Prostate gland (tissue), 2 donors: ENCODE measurements at regions not wholly inside any gene's neighbourhood (a gene's known extent, or its start where the extent isn't known, plus 50 kb on each side); places are given as distances from the start of the nearest gene placed in this dataset.
A peak's percentile ranks its signal among the peaks of the same experiment; 100 is the strongest.

ENCODE experiments used
- DNase-seq: peaks from one replicate; pipeline ENCODE4 v3.0.0-alpha.2; 2019; ENCODE audit warnings: low spot score
- H3K27ac ChIP-seq, 2 donors: fragments of 200-600 bp; sonication (generic); 2 replicates each; pipeline ENCODE4 v1.5.1; 2017 to 2019
- H3K27me3 ChIP-seq: fragments of 200-600 bp; sonication (generic); replicated peaks from 2 replicates; pipeline ENCODE4 v1.5.1; 2019; ENCODE audit not compliant: insufficient read depth
- H3K36me3 ChIP-seq, 2 donors: fragments of 200-600 bp; sonication (generic); 1 replicate in 1 of 2; 2 replicates in 1 of 2; pipeline versions ENCODE4 v1.5.1 to v1.8.1; 2017 to 2019
- H3K4me1 ChIP-seq: fragments of 200-600 bp; sonication (generic); replicated peaks from 2 replicates; pipeline ENCODE4 v1.5.1; 2019
- H3K4me3 ChIP-seq, 2 donors: fragments of 200-600 bp; sonication (generic); 2 replicates each; pipeline ENCODE4 v1.5.1; 2017 to 2019
- H3K9me3 ChIP-seq: fragments of 200-600 bp; sonication (generic); 2 replicates; pipeline ENCODE4 v1.5.1; 2017
- POLR2A ChIP-seq: fragments of 450-650 bp; IDR thresholded peaks from one replicate; pipeline ENCODE4 v1.6.1; 2016; ENCODE audit warnings: antibody characterized with exemption, mild to moderate bottlenecking
- POLR2AphosphoS5 ChIP-seq: sonication (generic); formaldehyde crosslinking; IDR thresholded peaks from one replicate; pipeline ENCODE4 v1.6.1; 2017; ENCODE audit warnings: antibody characterized with exemption
- WGBS: methylation state at CpG from one replicate; pipeline ENCODE4 v1.1.5; 2018; 5-methylcytosine and 5-hydroxymethylcytosine counted together
- intact Hi-C: fragments of 100-400 bp; cut with DNase I; formaldehyde crosslinking; loops from one replicate; pipeline ENCODE4 v1.14.2; 2022
- TF ChIP-seq, protein P1 (sequence below), 4 experiments: fragments of 200-600 bp in 2 of 4; fragments of 450-650 bp in 2 of 4; sonication (generic) in 2 of 4; IDR thresholded peaks; 1 replicate in 3 of 4; 2 replicates in 1 of 4; pipeline ENCODE4 v1.5.1; 2016 to 2019; ENCODE audit warnings: antibody characterized with exemption in 4 of 4, mild to moderate bottlenecking in 2 of 4, moderate library complexity in 2 of 4

DNA sequence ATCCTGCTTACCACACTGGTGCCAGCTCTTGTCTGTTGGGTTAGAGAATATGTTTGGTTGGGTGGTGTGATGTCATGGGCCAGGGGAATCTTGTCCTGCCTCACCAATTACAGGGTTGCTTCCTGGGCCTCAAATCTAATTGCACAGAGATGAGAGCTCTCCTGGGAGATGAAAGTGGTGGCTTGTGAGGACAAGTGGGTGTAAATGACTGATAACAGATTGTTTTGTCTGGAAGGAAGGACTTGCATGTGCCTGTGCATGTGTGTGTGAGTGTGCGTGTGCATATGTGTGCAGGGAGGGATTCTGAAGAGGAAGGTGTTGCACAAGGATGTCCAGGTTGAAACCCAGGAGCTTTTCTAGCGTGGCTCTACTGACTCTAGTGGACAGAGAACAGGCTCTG is 271.9 kb downstream of the LOXHD1 start:
- no peaks in the 10 kb centered on the region for H3K36me3 ChIP-seq
- H3K9me3 ChIP-seq, result no peaks in the 10 kb centered on the region
- no peaks in the 10 kb centered on the region for H3K4me1 ChIP-seq
- intact Hi-C loops, result loop anchor here (5.0 kb wide), 1 partner anchor 48 kb away; no protein-coding TSS in a partner anchor
- no peak for TF ChIP-seq POLR2A
- TF ChIP-seq POLR2AphosphoS5, result no peak
- no peaks in the 10 kb centered on the region for H3K27me3 ChIP-seq
- no peak for DNase-seq
- whole genome bisulfite sequencing, result 98% methylated on average over 2 of the region's 2 CpGs
- no peak overlapping the region for H3K4me3 ChIP-seq
- no peak overlapping the region for H3K27ac ChIP-seq

DNA sequence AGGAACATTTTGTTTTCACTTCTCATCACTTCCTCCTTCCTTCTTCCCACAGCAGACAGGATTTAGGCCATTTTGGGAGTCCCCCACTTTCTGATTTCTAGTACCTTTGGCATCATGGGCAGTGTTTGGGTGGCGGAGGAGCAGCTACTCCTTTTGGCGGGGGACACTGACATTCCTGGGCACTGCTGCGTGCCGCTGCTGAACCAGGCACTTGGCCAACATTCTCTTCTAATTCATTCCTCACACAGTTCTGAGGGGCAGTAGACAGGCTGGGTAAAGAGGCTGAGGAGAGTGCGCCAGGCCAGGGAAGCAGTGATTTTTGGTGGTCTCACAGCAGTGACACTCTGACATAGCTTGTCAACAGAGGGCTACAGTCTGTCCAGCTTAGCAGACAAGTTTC is 270.2 kb downstream of the LOXHD1 start:
- intact Hi-C loops, result loop anchor here (5.0 kb wide), 1 partner anchor 49 kb away; no protein-coding TSS in a partner anchor
- Histone ChIP-seq H3K4me3 (no peak overlapping the region), H3K9me3 (no peaks in the 10 kb centered on the region), H3K4me1 (no peaks in the 10 kb centered on the region), H3K27me3 (no peaks in the 10 kb centered on the region), H3K36me3 (no peaks in the 10 kb centered on the region), H3K27ac (peak overlapping the region; percentile 20 to 67)
- 17% methylated on average over 5 of the region's 5 CpGs for WGBS
- peak; percentile 67 for DNase-seq
- TF ChIP-seq POLR2AphosphoS5 (peak; percentile 35), POLR2A (no peak)

DNA sequence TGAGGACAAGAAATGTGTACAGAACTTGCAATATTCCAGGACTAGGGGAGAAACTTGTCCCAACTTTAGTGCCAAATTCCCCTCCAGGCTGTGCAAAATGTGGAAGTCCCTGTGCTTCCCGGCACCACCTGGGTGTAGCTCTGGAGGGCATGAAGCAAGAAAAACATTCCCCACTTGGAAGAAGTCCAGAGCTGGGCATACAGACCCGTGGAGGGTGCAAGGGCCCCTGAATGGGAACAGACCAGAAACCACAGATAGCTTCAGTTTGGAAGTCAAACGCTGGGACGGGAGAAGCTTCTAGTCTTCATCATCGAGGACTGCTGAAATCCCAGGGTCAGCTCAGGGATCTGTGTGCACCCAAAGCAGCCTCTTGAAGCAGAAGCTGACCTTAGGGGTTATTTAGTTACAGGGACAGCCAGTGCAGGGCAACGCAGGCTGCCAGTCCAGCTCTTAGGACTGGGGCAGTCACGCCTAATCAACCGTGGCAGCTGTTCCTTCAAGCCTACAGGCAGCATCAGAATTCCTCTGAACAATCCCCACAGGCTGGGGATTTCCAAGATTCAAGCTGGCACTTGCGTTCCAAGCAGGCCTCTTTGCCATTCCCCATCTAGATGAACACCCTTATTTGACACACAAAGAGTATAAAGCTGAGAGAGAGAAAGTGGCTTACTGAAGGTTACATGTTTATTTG is 269.4 kb downstream of the LOXHD1 start:
- no peaks in the 10 kb centered on the region for H3K27me3 ChIP-seq
- no peak overlapping the region for H3K4me3 ChIP-seq
- no peaks in the 10 kb centered on the region for H3K4me1 ChIP-seq
- no peaks in the 10 kb centered on the region for H3K9me3 ChIP-seq
- H3K27ac ChIP-seq, result peak overlapping the region; percentile 20 to 67
- TF ChIP-seq, protein P1, sequence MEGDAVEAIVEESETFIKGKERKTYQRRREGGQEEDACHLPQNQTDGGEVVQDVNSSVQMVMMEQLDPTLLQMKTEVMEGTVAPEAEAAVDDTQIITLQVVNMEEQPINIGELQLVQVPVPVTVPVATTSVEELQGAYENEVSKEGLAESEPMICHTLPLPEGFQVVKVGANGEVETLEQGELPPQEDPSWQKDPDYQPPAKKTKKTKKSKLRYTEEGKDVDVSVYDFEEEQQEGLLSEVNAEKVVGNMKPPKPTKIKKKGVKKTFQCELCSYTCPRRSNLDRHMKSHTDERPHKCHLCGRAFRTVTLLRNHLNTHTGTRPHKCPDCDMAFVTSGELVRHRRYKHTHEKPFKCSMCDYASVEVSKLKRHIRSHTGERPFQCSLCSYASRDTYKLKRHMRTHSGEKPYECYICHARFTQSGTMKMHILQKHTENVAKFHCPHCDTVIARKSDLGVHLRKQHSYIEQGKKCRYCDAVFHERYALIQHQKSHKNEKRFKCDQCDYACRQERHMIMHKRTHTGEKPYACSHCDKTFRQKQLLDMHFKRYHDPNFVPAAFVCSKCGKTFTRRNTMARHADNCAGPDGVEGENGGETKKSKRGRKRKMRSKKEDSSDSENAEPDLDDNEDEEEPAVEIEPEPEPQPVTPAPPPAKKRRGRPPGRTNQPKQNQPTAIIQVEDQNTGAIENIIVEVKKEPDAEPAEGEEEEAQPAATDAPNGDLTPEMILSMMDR (IDR thresholded peaks at IDR 0.05), result no peak
- TF ChIP-seq POLR2AphosphoS5 (no peak), POLR2A (no peak)
- DNase-seq, result peak; percentile 56
- no peaks in the 10 kb centered on the region for H3K36me3 ChIP-seq
- intact Hi-C loops, result loop anchor here (5.0 kb wide), 1 partner anchor 50 kb away; no protein-coding TSS in a partner anchor
- WGBS, result 40% methylated on average over 9 of the region's 9 CpGs

DNA sequence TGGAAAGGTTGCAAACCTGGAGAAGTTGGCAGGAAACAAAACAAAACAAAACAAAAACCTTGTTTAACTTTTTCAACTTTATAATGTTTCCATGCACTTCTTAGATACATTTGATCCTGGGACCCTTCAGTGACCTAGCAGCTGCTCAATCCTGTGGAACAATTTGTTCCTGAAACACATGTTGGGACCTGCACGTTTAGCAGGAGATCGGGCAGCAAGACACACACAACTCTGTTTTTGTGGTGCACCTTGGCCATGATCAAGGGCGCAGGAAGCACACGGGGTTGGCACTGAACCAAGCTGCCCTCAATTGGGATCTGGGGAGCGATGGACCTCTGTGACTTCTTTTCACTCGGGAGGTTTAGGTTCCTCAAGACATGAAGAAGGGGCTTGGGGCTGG is 268.7 kb downstream of the LOXHD1 start:
- no peaks in the 10 kb centered on the region for H3K36me3 ChIP-seq
- intact Hi-C loops, result loop anchor here (5.0 kb wide), 1 partner anchor 51 kb away; no protein-coding TSS in a partner anchor
- no peak overlapping the region for H3K4me3 ChIP-seq
- H3K27ac ChIP-seq, result peak overlapping the region; percentile 44 to 67
- no peaks in the 10 kb centered on the region for H3K9me3 ChIP-seq
- TF ChIP-seq POLR2AphosphoS5, result peak; percentile 64
- no peak for TF ChIP-seq POLR2A
- WGBS, result 13% methylated on average over 6 of the region's 6 CpGs
- no peaks in the 10 kb centered on the region for H3K4me1 ChIP-seq
- no peaks in the 10 kb centered on the region for H3K27me3 ChIP-seq
- DNase-seq, result peak; percentile 66

DNA sequence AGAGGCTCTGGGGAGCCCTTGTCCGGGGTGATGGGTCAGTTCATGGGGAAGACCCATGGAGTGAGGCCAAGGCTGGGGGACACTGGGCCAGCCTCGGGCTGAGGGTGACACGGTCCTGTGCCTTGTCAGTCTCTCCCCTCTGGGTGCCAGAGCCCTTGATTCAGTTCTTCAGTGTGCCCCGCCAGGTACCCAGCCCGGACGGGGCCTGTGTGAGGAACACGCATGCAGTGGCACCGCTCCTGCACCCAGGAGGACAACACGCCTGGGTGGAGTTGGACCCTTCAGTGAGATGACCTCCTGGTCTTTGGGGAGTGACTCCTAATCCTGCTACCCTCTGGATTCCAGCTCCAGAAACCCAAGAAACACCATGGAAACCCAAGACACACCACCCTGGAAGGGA is 264.4 kb downstream of the LOXHD1 start:
- TF ChIP-seq, protein P1 (IDR thresholded peaks at IDR 0.05), result no peak
- no peak for TF ChIP-seq POLR2AphosphoS5
- no peak for TF ChIP-seq POLR2A
- Histone ChIP-seq H3K27ac (no peak overlapping the region), H3K27me3 (no peaks in the 10 kb centered on the region), H3K9me3 (no peaks in the 10 kb centered on the region), H3K4me1 (no peaks in the 10 kb centered on the region), H3K4me3 (no peak overlapping the region), H3K36me3 (no peaks in the 10 kb centered on the region)
- DNase-seq, result no peak
- intact Hi-C loops, result no loop called here
- WGBS, result 91% methylated on average over 5 of the region's 9 CpGs

DNA sequence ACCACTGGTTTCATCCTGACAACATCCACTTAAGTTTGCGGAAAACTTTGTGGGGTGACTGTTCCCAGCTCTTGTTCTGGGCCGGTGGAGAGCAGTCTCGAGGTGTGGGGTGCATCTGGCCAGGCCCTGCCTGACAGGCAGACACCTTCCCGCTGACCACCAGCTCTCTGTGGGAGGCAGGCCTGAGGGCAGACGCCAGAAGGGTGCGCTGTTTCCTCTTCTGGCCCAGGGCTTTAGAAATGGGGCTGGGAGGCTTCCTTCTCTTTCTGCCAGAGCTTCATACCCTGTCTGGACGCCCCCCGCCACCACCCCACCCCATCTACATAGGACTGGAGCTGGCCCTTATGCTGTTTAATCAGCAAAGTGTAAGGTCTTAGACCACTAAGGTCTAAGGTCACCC is 263.8 kb downstream of the LOXHD1 start:
- intact Hi-C loops, result no loop called here
- no peak for TF ChIP-seq POLR2A
- TF ChIP-seq POLR2AphosphoS5, result no peak
- TF ChIP-seq, protein P1 (IDR thresholded peaks at IDR 0.05), result no peak
- H3K36me3 ChIP-seq, result no peaks in the 10 kb centered on the region
- no peak for DNase-seq
- H3K4me3 ChIP-seq, result no peak overlapping the region
- no peaks in the 10 kb centered on the region for H3K4me1 ChIP-seq
- H3K27me3 ChIP-seq, result no peaks in the 10 kb centered on the region
- no peaks in the 10 kb centered on the region for H3K9me3 ChIP-seq
- 87% methylated on average over 7 of the region's 8 CpGs for WGBS
- H3K27ac ChIP-seq, result no peak overlapping the region
